ENCODE measurements at regions not wholly inside any gene's neighbourhood (a gene's known extent, or its start where the extent isn't known, plus 50 kb on each side); places are given as distances from the start of the nearest gene placed in this dataset.

DNA sequence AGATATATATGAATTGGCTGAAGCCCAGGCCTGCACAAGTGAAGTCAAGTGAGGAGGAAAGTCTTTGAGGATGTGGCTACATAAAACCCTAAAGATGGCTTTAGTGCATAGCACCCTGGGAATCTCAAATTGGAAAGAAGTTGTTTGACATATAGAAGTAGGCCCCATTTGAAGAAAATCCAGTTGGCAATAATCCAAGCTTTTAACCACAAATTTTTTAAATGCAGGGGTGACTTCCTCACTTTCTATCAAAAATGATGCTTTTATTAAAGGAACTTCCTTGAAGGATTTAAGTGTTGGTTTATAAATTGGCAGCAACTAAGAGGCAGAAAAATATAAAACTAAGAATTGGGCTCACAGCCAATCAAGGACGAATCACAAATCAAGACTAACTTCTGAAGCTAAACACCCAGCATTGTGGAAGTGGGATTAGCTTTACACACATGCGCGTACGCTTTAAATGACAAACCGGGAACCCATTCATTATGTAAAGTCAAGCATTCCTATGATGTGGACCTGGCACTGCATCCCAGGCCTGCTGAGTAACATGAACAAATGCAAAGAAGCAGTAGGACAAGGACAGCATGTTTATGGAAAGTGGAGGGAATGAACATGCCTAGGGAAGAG, 63.3 kb downstream of the NOG start:
- TF ChIP-seq CTCF (IDR thresholded peaks at IDR 0.05; ENCODE audit: extremely low read depth in 1 of 2, insufficient read depth in 1 of 2, low read depth in 1 of 2, low read length in 2 of 2) (no peak), POLR2A (IDR thresholded peaks at IDR 0.05; ENCODE audit: low read depth, low read length) (no peak), GATA2 (IDR thresholded peaks at IDR 0.05; ENCODE audit: insufficient read depth, insufficient read length, low read depth, low read length) (no peak), EZH2 (IDR thresholded peaks at IDR 0.05; ENCODE audit: borderline replicate concordance, low read depth, low read length, severe bottlenecking) (no peak), POLR2AphosphoS5 (IDR thresholded peaks at IDR 0.05; ENCODE audit: insufficient read depth, low read depth, low read length) (no peak)
